GM23338 (cell line): ENCODE measurements at regions not wholly inside any gene's neighbourhood (a gene's known extent, or its start where the extent isn't known, plus 50 kb on each side); places are given as distances from the start of the nearest gene placed in this dataset.

Source experiments
- ATAC-seq: fragments of 200-7000 bp; cut with Tn5 transposase; 3 replicates; pipeline ENCODE4 v1.9.1; 2020
- DNase-seq: peaks from one replicate; pipeline ENCODE4 v3.0.0-alpha.2; 2015; ENCODE audit warnings: low spot score
- H2AFZ ChIP-seq: fragments of 200-600 bp; sonication (generic); 2 replicates; pipeline ENCODE4 v1.8.0; 2016; ENCODE audit warnings: antibody characterized with exemption, mild to moderate bottlenecking, moderate library complexity
- H3F3A ChIP-seq: fragments of 200-600 bp; sonication (generic); replicated peaks from 2 replicates; pipeline ENCODE4 v1.8.0; 2017; ENCODE audit warnings: antibody characterized with exemption, mixed run types, low read depth
- H3K27ac ChIP-seq: fragments of 200-600 bp; sonication (generic); 2 replicates; pipeline ENCODE4 v1.6.1; 2016; ENCODE audit warnings: low read depth
- H3K27me3 ChIP-seq: fragments of 200-600 bp; sonication (generic); 2 replicates; pipeline ENCODE4 v1.8.0; 2016; ENCODE audit warnings: mild to moderate bottlenecking, mixed run types, moderate library complexity; ENCODE audit not compliant: insufficient read depth
- H3K36me3 ChIP-seq: fragments of 200-600 bp; sonication (generic); 2 replicates; pipeline ENCODE4 v1.8.0; 2016; ENCODE audit warnings: mild to moderate bottlenecking; ENCODE audit not compliant: insufficient read depth
- H3K4me1 ChIP-seq: fragments of 200-600 bp; sonication (generic); 2 replicates; pipeline ENCODE4 v1.8.0; 2016; ENCODE audit warnings: mild to moderate bottlenecking, moderate library complexity; ENCODE audit not compliant: insufficient read depth
- H3K4me2 ChIP-seq: fragments of 200-600 bp; sonication (generic); 2 replicates; pipeline ENCODE4 v1.7.1; 2017; ENCODE audit warnings: mixed run types
- H3K4me3 ChIP-seq: fragments of 200-600 bp; sonication (generic); 2 replicates; pipeline ENCODE4 v1.6.1; 2016; ENCODE audit warnings: mixed run types
- H3K79me2 ChIP-seq: fragments of 200-600 bp; sonication (generic); replicated peaks from 2 replicates; pipeline ENCODE4 v1.8.0; 2017; ENCODE audit warnings: mild to moderate bottlenecking; ENCODE audit not compliant: insufficient read depth
- H3K9me2 ChIP-seq: fragments of 200-600 bp; sonication (generic); 2 replicates; pipeline ENCODE4 v1.8.0; 2017; ENCODE audit not compliant: insufficient read depth
- H4K20me1 ChIP-seq: fragments of 200-600 bp; sonication (generic); replicated peaks from 2 replicates; pipeline ENCODE4 v1.8.0; 2017; ENCODE audit warnings: mild to moderate bottlenecking; ENCODE audit not compliant: insufficient read depth
- H3K27ac Mint-ChIP-seq: 2 replicates; pipeline ENCODE4 v1.8.0; 2020; ENCODE audit warnings: inconsistent platforms, mild to moderate bottlenecking, moderate library complexity, mixed read lengths
- H3K27me3 Mint-ChIP-seq: 3 replicates; pipeline ENCODE4 v1.8.0; 2022; ENCODE audit warnings: low read depth, mild to moderate bottlenecking, moderate library complexity, mixed read lengths, inconsistent platforms; ENCODE audit not compliant: insufficient read depth, poor library complexity
- H3K36me3 Mint-ChIP-seq: 3 replicates; pipeline ENCODE4 v1.8.0; 2021; ENCODE audit warnings: low read depth, mild to moderate bottlenecking, inconsistent platforms, moderate library complexity, mixed read lengths
- H3K4me1 Mint-ChIP-seq: 3 replicates; pipeline ENCODE4 v1.8.0; 2020; ENCODE audit warnings: mild to moderate bottlenecking, inconsistent platforms, mixed read lengths
- H3K4me3 Mint-ChIP-seq: 3 replicates; pipeline ENCODE4 v1.8.0; 2021; ENCODE audit warnings: moderate library complexity, mild to moderate bottlenecking, inconsistent platforms, mixed read lengths
- H3K9me3 Mint-ChIP-seq: 3 replicates; pipeline ENCODE4 v1.8.0; 2020; ENCODE audit warnings: moderate library complexity, mild to moderate bottlenecking, inconsistent platforms, mixed read lengths
- ETS1 ChIP-seq: IDR thresholded peaks from 2 replicates; pipeline ENCODE4 v1.6.1; 2016; ENCODE audit warnings: antibody characterized with exemption
- EZH2 ChIP-seq: fragments of 200-600 bp; sonication (generic); IDR thresholded peaks from one replicate; pipeline ENCODE4 v1.8.0; 2017; ENCODE audit warnings: antibody characterized with exemption, mild to moderate bottlenecking, low read depth; ENCODE audit not compliant: unreplicated experiment
- EZH2phosphoT487 ChIP-seq: fragments of 200-600 bp; sonication (generic); IDR thresholded peaks from one replicate; pipeline ENCODE4 v1.8.1; 2018; ENCODE audit warnings: antibody characterized with exemption; ENCODE audit not compliant: unreplicated experiment
- JUNB ChIP-seq: IDR thresholded peaks from one replicate; pipeline ENCODE4 v1.6.1; 2016; ENCODE audit warnings: antibody characterized with exemption; ENCODE audit not compliant: unreplicated experiment
- POLR2AphosphoS5 ChIP-seq: IDR thresholded peaks from 2 replicates; pipeline ENCODE4 v1.6.1; 2016; ENCODE audit warnings: antibody characterized with exemption, low read depth
- STAT1 ChIP-seq: IDR thresholded peaks from one replicate; pipeline ENCODE4 v1.6.1; 2016; ENCODE audit warnings: antibody characterized with exemption; ENCODE audit not compliant: unreplicated experiment
- ZNF114 ChIP-seq: fragments of 250-450 bp; sonication (Bioruptor Pico); IDR thresholded peaks from 2 replicates; pipeline ENCODE4 v1.5.0; 2020; ENCODE audit warnings: mild to moderate bottlenecking, moderate library complexity
- ZNF331 ChIP-seq: fragments of 250-450 bp; sonication (Bioruptor Pico); IDR thresholded peaks from 2 replicates; pipeline ENCODE4 v1.5.0; 2020; ENCODE audit warnings: low read depth, mild to moderate bottlenecking, moderate library complexity
- TF ChIP-seq, protein P1 (sequence below): fragments of 250-450 bp; sonication (Bioruptor Pico); IDR thresholded peaks from 2 replicates; pipeline ENCODE4 v1.5.0; 2020; ENCODE audit warnings: mild to moderate bottlenecking, moderate library complexity
- TF ChIP-seq, protein P2 (sequence below): IDR thresholded peaks from one replicate; pipeline ENCODE4 v1.6.1; 2018; ENCODE audit warnings: antibody characterized with exemption; ENCODE audit not compliant: unreplicated experiment
- TF ChIP-seq, protein P3 (sequence below), 2 experiments: fragments of 200-600 bp in 1 of 2; sonication (generic) in 1 of 2; conservative IDR thresholded peaks; 2 replicates each; pipeline versions ENCODE4 v1.5.1 to v1.6.1; 2016 to 2017; ENCODE audit warnings: antibody characterized with exemption in 2 of 2, low read depth in 2 of 2, mild to moderate bottlenecking in 2 of 2, moderate library complexity in 1 of 2

DNA sequence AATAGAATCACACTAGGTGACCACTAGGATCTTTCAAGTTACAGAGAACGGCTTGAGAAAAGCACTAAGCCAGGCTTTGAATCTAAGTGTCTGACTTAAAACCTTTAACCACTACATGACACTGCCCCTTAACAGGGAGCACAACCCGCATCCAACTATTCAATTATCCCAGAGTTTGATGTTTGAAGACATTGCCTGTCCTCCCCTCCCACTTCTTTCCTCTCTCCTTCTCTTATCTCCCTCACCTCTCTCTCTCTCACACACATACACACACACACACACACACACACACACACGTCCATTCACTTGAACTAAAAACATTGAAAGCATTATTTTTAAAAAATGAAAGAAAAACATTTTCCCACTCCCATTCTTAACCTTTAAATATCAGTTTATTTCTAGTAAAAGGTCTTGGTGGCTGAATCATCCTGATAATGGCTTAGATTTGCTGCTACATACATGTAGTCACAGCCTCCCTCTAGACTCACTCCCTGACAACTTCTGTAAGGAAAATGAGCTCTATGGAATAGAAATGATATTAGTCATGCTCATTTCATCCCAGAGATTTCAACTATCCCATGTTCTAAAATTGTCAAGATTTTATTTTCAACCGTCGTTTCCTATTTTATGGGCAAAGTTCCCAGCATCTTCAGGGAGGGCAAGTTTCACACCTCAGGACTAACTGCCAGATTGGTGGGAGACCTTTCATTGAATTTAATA, 53.5 kb upstream of the RAP1B start:
- Histone ChIP-seq H3K4me1 (0 out of 2 replicates have a peak, but pooled peaks cover 2% of the 10 kb centered on the region), H3F3A (no peaks in the 10 kb centered on the region), H4K20me1 (no peaks in the 10 kb centered on the region), H3K9me2 (0 out of 2 replicates have a peak, but pooled peaks cover 5% of the 10 kb centered on the region), H3K4me3 (no peak overlapping the region), H3K27me3 (no peaks in the 10 kb centered on the region), H2AFZ (no peak overlapping the region), H3K36me3 (no peaks in the 10 kb centered on the region), H3K4me2 (no peak overlapping the region), H3K79me2 (no peaks in the 10 kb centered on the region), H3K27ac (no peak overlapping the region)
- Mint-ChIP-seq H3K4me1 (peaks cover 6% of the 10 kb centered on the region), H3K9me3 (no peaks in the 10 kb centered on the region), H3K27me3 (peaks cover 2% of the 10 kb centered on the region), H3K36me3 (no peaks in the 10 kb centered on the region), H3K27ac (no peak overlapping the region), H3K4me3 (no peak overlapping the region)
- TF ChIP-seq, protein P1, sequence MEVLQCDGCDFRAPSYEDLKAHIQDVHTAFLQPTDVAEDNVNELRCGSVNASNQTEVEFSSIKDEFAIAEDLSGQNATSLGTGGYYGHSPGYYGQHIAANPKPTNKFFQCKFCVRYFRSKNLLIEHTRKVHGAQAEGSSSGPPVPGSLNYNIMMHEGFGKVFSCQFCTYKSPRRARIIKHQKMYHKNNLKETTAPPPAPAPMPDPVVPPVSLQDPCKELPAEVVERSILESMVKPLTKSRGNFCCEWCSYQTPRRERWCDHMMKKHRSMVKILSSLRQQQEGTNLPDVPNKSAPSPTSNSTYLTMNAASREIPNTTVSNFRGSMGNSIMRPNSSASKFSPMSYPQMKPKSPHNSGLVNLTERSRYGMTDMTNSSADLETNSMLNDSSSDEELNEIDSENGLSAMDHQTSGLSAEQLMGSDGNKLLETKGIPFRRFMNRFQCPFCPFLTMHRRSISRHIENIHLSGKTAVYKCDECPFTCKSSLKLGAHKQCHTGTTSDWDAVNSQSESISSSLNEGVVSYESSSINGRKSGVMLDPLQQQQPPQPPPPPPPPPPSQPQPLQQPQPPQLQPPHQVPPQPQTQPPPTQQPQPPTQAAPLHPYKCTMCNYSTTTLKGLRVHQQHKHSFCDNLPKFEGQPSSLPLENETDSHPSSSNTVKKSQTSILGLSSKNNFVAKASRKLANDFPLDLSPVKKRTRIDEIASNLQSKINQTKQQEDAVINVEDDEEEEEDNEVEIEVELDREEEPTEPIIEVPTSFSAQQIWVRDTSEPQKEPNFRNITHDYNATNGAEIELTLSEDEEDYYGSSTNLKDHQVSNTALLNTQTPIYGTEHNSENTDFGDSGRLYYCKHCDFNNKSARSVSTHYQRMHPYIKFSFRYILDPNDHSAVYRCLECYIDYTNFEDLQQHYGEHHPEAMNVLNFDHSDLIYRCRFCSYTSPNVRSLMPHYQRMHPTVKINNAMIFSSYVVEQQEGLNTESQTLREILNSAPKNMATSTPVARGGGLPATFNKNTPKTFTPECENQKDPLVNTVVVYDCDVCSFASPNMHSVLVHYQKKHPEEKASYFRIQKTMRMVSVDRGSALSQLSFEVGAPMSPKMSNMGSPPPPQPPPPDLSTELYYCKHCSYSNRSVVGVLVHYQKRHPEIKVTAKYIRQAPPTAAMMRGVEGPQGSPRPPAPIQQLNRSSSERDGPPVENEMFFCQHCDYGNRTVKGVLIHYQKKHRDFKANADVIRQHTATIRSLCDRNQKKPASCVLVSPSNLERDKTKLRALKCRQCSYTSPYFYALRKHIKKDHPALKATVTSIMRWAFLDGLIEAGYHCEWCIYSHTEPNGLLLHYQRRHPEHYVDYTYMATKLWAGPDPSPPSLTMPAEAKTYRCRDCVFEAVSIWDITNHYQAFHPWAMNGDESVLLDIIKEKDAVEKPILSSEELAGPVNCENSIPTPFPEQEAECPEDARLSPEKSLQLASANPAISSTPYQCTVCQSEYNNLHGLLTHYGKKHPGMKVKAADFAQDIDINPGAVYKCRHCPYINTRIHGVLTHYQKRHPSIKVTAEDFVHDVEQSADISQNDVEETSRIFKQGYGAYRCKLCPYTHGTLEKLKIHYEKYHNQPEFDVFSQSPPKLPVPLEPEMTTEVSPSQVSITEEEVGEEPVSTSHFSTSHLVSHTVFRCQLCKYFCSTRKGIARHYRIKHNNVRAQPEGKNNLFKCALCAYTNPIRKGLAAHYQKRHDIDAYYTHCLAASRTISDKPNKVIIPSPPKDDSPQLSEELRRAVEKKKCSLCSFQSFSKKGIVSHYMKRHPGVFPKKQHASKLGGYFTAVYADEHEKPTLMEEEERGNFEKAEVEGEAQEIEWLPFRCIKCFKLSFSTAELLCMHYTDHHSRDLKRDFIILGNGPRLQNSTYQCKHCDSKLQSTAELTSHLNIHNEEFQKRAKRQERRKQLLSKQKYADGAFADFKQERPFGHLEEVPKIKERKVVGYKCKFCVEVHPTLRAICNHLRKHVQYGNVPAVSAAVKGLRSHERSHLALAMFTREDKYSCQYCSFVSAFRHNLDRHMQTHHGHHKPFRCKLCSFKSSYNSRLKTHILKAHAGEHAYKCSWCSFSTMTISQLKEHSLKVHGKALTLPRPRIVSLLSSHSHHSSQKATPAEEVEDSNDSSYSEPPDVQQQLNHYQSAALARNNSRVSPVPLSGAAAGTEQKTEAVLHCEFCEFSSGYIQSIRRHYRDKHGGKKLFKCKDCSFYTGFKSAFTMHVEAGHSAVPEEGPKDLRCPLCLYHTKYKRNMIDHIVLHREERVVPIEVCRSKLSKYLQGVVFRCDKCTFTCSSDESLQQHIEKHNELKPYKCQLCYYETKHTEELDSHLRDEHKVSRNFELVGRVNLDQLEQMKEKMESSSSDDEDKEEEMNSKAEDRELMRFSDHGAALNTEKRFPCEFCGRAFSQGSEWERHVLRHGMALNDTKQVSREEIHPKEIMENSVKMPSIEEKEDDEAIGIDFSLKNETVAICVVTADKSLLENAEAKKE (CRISPR knock-in tag) = no peak
- TF ChIP-seq EZH2 (no peak), JUNB (no peak), EZH2phosphoT487 (no peak), ZNF114 (CRISPR knock-in tag) (no peak), ETS1 (no peak), POLR2AphosphoS5 (no peak), ZNF331 (CRISPR knock-in tag) (no peak), STAT1 (no peak)
- TF ChIP-seq, protein P2, sequence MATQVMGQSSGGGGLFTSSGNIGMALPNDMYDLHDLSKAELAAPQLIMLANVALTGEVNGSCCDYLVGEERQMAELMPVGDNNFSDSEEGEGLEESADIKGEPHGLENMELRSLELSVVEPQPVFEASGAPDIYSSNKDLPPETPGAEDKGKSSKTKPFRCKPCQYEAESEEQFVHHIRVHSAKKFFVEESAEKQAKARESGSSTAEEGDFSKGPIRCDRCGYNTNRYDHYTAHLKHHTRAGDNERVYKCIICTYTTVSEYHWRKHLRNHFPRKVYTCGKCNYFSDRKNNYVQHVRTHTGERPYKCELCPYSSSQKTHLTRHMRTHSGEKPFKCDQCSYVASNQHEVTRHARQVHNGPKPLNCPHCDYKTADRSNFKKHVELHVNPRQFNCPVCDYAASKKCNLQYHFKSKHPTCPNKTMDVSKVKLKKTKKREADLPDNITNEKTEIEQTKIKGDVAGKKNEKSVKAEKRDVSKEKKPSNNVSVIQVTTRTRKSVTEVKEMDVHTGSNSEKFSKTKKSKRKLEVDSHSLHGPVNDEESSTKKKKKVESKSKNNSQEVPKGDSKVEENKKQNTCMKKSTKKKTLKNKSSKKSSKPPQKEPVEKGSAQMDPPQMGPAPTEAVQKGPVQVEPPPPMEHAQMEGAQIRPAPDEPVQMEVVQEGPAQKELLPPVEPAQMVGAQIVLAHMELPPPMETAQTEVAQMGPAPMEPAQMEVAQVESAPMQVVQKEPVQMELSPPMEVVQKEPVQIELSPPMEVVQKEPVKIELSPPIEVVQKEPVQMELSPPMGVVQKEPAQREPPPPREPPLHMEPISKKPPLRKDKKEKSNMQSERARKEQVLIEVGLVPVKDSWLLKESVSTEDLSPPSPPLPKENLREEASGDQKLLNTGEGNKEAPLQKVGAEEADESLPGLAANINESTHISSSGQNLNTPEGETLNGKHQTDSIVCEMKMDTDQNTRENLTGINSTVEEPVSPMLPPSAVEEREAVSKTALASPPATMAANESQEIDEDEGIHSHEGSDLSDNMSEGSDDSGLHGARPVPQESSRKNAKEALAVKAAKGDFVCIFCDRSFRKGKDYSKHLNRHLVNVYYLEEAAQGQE = no peak
- TF ChIP-seq, protein P3, sequence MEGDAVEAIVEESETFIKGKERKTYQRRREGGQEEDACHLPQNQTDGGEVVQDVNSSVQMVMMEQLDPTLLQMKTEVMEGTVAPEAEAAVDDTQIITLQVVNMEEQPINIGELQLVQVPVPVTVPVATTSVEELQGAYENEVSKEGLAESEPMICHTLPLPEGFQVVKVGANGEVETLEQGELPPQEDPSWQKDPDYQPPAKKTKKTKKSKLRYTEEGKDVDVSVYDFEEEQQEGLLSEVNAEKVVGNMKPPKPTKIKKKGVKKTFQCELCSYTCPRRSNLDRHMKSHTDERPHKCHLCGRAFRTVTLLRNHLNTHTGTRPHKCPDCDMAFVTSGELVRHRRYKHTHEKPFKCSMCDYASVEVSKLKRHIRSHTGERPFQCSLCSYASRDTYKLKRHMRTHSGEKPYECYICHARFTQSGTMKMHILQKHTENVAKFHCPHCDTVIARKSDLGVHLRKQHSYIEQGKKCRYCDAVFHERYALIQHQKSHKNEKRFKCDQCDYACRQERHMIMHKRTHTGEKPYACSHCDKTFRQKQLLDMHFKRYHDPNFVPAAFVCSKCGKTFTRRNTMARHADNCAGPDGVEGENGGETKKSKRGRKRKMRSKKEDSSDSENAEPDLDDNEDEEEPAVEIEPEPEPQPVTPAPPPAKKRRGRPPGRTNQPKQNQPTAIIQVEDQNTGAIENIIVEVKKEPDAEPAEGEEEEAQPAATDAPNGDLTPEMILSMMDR (conservative IDR thresholded peaks at IDR 0.05; ENCODE audit: low read depth in 2 of 2) = no peak
- ATAC-seq (no peak), DNase-seq (no peak)
